H1 (cell line): ENCODE measurements at regions not wholly inside any gene's neighbourhood (a gene's known extent, or its start where the extent isn't known, plus 50 kb on each side); places are given as distances from the start of the nearest gene placed in this dataset.
"Not testable (repeated sequence)": the region's sequence is repeated elsewhere in the genome, so short reads cannot be mapped to it uniquely, and the experiment has no call there.

Source experiments
- ATF3 ChIP-seq: IDR thresholded peaks from 2 replicates; pipeline ENCODE4 v1.6.1; 2011; ENCODE audit warnings: low read depth, mild to moderate bottlenecking, low read length; ENCODE audit not compliant: insufficient read depth
- CTCF ChIP-seq, 3 experiments: IDR thresholded peaks; 1 replicate in 2 of 3; 2 replicates in 1 of 3; pipeline versions ENCODE4 v1.5.1 to v1.6.1; 2011; ENCODE audit warnings: low read length in 3 of 3, mild to moderate bottlenecking in 3 of 3, inconsistent platforms in 2 of 3, low read depth in 1 of 3, moderate library complexity in 1 of 3; ENCODE audit not compliant: insufficient read depth in 1 of 3; ENCODE audit errors: control extremely low read depth in 1 of 3
- JUN ChIP-seq: IDR thresholded peaks from 2 replicates; pipeline ENCODE4 v1.6.1; 2011; ENCODE audit warnings: low read depth, mild to moderate bottlenecking, improper control_type of control experiment, low read length
- MAX ChIP-seq: IDR thresholded peaks from 2 replicates; pipeline ENCODE4 v1.6.1; 2012; ENCODE audit warnings: inconsistent platforms
- POLR2A ChIP-seq, 2 experiments: IDR thresholded peaks; 1 replicate in 1 of 2; 2 replicates in 1 of 2; pipeline ENCODE4 v1.6.1; 2011; ENCODE audit warnings: low read depth in 2 of 2, low read length in 2 of 2, mild to moderate bottlenecking in 2 of 2; ENCODE audit errors: control extremely low read depth in 1 of 2
- POLR2AphosphoS5 ChIP-seq: IDR thresholded peaks from 2 replicates; pipeline ENCODE4 v1.6.1; 2011; ENCODE audit warnings: low read depth, low read length
- RAD21 ChIP-seq, 2 experiments: IDR thresholded peaks in 1 of 2; conservative IDR thresholded peaks in 1 of 2; 2 replicates each; pipeline ENCODE4 v1.6.1; 2011; ENCODE audit warnings: low read depth in 2 of 2, low read length in 2 of 2, improper control_type of control experiment in 1 of 2, inconsistent platforms in 1 of 2, mild to moderate bottlenecking in 1 of 2, moderate library complexity in 1 of 2
- USF2 ChIP-seq: IDR thresholded peaks from 2 replicates; pipeline ENCODE4 v1.6.1; 2011; ENCODE audit warnings: low read length, improper control_type of control experiment

- TF ChIP-seq POLR2A (IDR thresholded peaks at IDR 0.05; ENCODE audit: control extremely low read depth in 1 of 2, low read depth in 2 of 2, low read length in 2 of 2); MAX; POLR2AphosphoS5; JUN; CTCF (IDR thresholded peaks at IDR 0.05; ENCODE audit: control extremely low read depth in 1 of 3, insufficient read depth in 1 of 3, low read depth in 1 of 3, low read length in 3 of 3); ATF3; RAD21 (IDR thresholded peaks at IDR 0.05 in 1 of 2, conservative IDR thresholded peaks at IDR 0.05 in 1 of 2; ENCODE audit: low read depth in 2 of 2, low read length in 2 of 2); USF2: not testable (repeated sequence)
These were observed 134.0 kb downstream of the FAM72B start for GRCh38 chr1:121050097-121050496.
